OCI-LY1 (cell line): ENCODE measurements at regions not wholly inside any gene's neighbourhood (a gene's known extent, or its start where the extent isn't known, plus 50 kb on each side); places are given as distances from the start of the nearest gene placed in this dataset.

Experiments used
- H2AFZ ChIP-seq: fragments of 200-600 bp; sonication (generic), shearing (Covaris generic); 2 replicates; pipeline ENCODE4 v1.6.0; 2014; ENCODE audit warnings: antibody characterized with exemption, mild to moderate bottlenecking, low read length
- H3F3A ChIP-seq: fragments of 200-600 bp; sonication (generic), shearing (Covaris generic); 2 replicates; pipeline ENCODE4 v1.6.0; 2014; ENCODE audit warnings: mild to moderate bottlenecking, antibody characterized with exemption, low read length, moderate library complexity; ENCODE audit not compliant: insufficient read depth
- H3K27ac ChIP-seq: fragments of 200-600 bp; sonication (generic); 2 replicates; pipeline ENCODE4 v1.5.1; 2014; ENCODE audit warnings: low read length, mixed run types, mild to moderate bottlenecking, low read depth; ENCODE audit not compliant: poor library complexity, severe bottlenecking
- H3K27me3 ChIP-seq: fragments of 200-600 bp; sonication (generic); 2 replicates; pipeline ENCODE4 v1.6.0; 2014; ENCODE audit warnings: antibody characterized with exemption, mild to moderate bottlenecking, low read length, moderate library complexity; ENCODE audit not compliant: insufficient read depth
- H3K36me3 ChIP-seq: fragments of 200-600 bp; sonication (generic); 2 replicates; pipeline ENCODE4 v1.6.1; 2014; ENCODE audit warnings: mild to moderate bottlenecking, antibody characterized with exemption, low read length, moderate library complexity, mixed read lengths; ENCODE audit not compliant: insufficient read depth
- H3K4me1 ChIP-seq: fragments of 200-600 bp; sonication (generic); 2 replicates; pipeline ENCODE4 v1.5.1; 2014; ENCODE audit warnings: mild to moderate bottlenecking, low read length, moderate library complexity; ENCODE audit not compliant: insufficient read depth, severe bottlenecking
- H3K4me2 ChIP-seq: fragments of 200-600 bp; sonication (generic), shearing (Covaris generic); 2 replicates; pipeline ENCODE4 v1.6.1; 2014; ENCODE audit warnings: low read length
- H3K4me3 ChIP-seq: fragments of 200-600 bp; sonication (generic); 2 replicates; pipeline ENCODE4 v1.5.1; 2014; ENCODE audit warnings: low read length, low read depth, mild to moderate bottlenecking, mixed read lengths; ENCODE audit not compliant: poor library complexity, severe bottlenecking
- H3K79me2 ChIP-seq: fragments of 200-600 bp; shearing (Covaris generic); 2 replicates; pipeline ENCODE4 v1.6.1; 2016; ENCODE audit warnings: mixed run types, low read length, mixed read lengths; ENCODE audit not compliant: insufficient read depth
- H3K9ac ChIP-seq: fragments of 200-600 bp; sonication (generic), shearing (Covaris generic); 2 replicates; pipeline ENCODE4 v1.6.1; 2014; ENCODE audit warnings: mild to moderate bottlenecking, low read length, mixed read lengths
- H3K9me2 ChIP-seq: fragments of 200-600 bp; sonication (generic), shearing (Covaris generic); 2 replicates; pipeline ENCODE4 v1.6.1; 2014; ENCODE audit warnings: low read depth, mild to moderate bottlenecking, low read length, mixed read lengths
- H3K9me3 ChIP-seq: fragments of 200-600 bp; shearing (Covaris generic); 2 replicates; pipeline ENCODE4 v1.6.1; 2014; ENCODE audit warnings: low read length, mixed read lengths
- H4K20me1 ChIP-seq: fragments of 200-600 bp; sonication (generic), shearing (Covaris generic); 2 replicates; pipeline ENCODE4 v1.6.0; 2016; ENCODE audit warnings: mild to moderate bottlenecking, low read length; ENCODE audit not compliant: insufficient read depth
- EZH2 ChIP-seq: fragments of 200-600 bp; sonication (generic), shearing (Covaris generic); IDR thresholded peaks from 2 replicates; pipeline ENCODE4 v1.8.0; 2017; ENCODE audit warnings: borderline replicate concordance, mixed run types, mild to moderate bottlenecking, antibody characterized with exemption, low read length, moderate library complexity, mixed read lengths
- TF ChIP-seq, protein P1 (sequence below): fragments of 200-600 bp; sonication (generic), shearing (Covaris generic); IDR thresholded peaks from 2 replicates; pipeline ENCODE4 v1.5.1; 2017; ENCODE audit warnings: mild to moderate bottlenecking, antibody characterized with exemption, low read length, moderate library complexity, mixed read lengths

DNA sequence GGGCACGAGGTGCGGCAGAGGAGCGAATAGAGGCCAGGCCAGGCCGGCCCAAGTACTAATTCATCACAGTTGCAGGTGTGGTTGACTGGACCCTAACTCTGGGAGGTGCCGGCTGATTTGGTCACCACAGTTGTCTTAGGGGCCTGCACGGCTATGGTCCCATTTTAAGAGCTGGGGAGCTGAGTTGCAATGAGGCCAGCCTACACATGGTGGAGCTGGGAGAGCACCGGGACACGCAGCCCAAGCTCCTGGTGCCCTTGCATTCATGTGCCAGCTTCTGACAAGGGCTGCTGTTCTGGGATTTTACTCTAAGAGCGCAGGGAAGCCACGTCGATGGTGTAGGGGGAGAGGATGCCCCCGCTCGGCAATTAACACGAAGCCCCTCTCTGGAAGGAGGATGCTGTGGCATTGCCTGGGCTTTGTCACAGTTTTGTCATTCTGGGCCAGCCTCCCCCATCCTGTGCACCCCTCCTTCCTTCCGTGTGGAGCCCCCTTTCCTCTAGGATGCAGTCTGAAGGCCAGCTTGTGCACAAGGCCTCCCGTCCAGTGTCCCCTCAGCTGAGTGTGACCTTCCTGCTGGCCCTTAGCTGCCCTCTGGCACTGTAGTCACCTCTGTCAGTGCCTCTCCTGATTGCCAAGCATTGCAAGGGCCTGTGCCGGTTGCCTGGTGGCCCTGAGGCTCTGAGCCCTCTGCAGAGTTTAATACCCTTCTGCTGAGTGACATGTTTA is 109.4 kb upstream of the C1QTNF9B start:
- H3K9me2 ChIP-seq, result no peaks in the 10 kb centered on the region
- H3K27ac ChIP-seq, result no peak overlapping the region
- H3K36me3 ChIP-seq, result no peaks in the 10 kb centered on the region

DNA sequence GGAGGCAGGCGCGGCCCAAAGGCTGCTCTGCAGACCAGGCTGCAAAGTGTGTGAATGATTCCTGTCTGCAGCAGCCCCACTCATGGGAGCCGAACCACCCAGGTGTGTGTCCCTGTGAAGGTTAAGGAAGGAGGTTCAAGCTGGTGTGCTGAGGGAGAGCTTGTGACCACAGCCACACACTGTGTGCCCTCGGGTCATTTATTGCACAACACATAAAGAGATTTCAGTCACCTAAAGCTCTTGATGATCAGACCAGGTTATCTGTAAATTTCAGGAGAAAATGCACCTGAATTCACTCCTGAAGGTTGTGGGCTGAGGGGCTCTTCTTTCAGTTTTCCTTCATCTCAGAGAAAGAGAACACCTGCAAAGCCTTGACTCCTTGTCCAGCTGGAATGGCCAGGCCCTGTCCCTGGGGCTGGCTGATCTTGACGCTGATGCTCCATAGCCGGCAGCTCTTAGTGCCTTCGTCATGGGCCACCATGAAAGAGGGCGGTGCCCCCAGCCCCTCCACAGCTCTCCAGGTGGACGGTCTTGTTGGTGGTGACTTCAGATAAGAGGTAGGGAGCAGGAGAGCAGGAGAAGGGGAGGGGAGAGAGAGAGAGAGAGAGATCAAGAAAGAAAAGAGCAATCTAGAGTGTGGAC is 110.8 kb upstream of the C1QTNF9B start:
- Histone ChIP-seq H2AFZ (no peak overlapping the region), H4K20me1 (no peaks in the 10 kb centered on the region), H3K4me1 (no peaks in the 10 kb centered on the region), H3K9me2 (no peaks in the 10 kb centered on the region), H3K9me3 (no peaks in the 10 kb centered on the region), H3K27ac (no peak overlapping the region), H3K9ac (no peak overlapping the region), H3K27me3 (no peaks in the 10 kb centered on the region), H3K36me3 (no peaks in the 10 kb centered on the region), H3K4me3 (no peak overlapping the region), H3K4me2 (no peak overlapping the region), H3K79me2 (no peaks in the 10 kb centered on the region), H3F3A (no peaks in the 10 kb centered on the region)
- no peak for TF ChIP-seq EZH2
- TF ChIP-seq, protein P1, sequence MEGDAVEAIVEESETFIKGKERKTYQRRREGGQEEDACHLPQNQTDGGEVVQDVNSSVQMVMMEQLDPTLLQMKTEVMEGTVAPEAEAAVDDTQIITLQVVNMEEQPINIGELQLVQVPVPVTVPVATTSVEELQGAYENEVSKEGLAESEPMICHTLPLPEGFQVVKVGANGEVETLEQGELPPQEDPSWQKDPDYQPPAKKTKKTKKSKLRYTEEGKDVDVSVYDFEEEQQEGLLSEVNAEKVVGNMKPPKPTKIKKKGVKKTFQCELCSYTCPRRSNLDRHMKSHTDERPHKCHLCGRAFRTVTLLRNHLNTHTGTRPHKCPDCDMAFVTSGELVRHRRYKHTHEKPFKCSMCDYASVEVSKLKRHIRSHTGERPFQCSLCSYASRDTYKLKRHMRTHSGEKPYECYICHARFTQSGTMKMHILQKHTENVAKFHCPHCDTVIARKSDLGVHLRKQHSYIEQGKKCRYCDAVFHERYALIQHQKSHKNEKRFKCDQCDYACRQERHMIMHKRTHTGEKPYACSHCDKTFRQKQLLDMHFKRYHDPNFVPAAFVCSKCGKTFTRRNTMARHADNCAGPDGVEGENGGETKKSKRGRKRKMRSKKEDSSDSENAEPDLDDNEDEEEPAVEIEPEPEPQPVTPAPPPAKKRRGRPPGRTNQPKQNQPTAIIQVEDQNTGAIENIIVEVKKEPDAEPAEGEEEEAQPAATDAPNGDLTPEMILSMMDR, result no peak

More for the DNA sequence above, 109.4 kb upstream of the C1QTNF9B start:
- Histone ChIP-seq H2AFZ (no peak overlapping the region), H3K27me3 (no peaks in the 10 kb centered on the region), H3K9ac (no peak overlapping the region), H3F3A (no peaks in the 10 kb centered on the region), H3K4me1 (no peaks in the 10 kb centered on the region), H3K9me3 (no peaks in the 10 kb centered on the region), H3K4me3 (no peak overlapping the region), H3K4me2 (no peak overlapping the region), H4K20me1 (no peaks in the 10 kb centered on the region), H3K79me2 (no peaks in the 10 kb centered on the region)
- TF ChIP-seq EZH2, result no peak
- TF ChIP-seq, protein P1, result no peak

DNA sequence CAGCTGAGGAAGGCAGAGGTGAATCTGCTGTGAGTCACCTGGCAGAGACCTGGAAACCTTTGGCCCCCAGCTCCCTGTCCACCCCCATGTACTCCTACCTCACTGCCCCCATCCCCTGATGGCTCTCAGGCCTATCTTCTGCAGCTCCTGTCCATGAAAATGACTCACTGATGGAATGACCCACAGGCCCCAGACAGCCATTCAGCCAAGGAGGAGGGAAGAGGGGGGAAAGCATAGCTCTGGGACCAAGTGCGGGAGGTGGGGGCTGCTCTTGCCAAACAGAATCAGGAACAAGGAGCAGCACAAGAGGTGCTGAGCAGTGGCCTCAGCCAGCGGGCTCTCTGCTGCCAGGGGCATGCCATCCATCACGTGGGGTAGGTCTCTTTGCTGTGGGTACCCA is 111.4 kb upstream of the C1QTNF9B start:
- Histone ChIP-seq H3K9ac (no peak overlapping the region), H3K4me2 (no peak overlapping the region), H4K20me1 (no peaks in the 10 kb centered on the region), H3K79me2 (no peaks in the 10 kb centered on the region), H2AFZ (no peak overlapping the region), H3K9me3 (no peaks in the 10 kb centered on the region), H3K27ac (no peak overlapping the region), H3K4me3 (no peak overlapping the region), H3K36me3 (no peaks in the 10 kb centered on the region), H3K4me1 (no peaks in the 10 kb centered on the region), H3K27me3 (no peaks in the 10 kb centered on the region), H3K9me2 (no peaks in the 10 kb centered on the region), H3F3A (no peaks in the 10 kb centered on the region)
- TF ChIP-seq, protein P1, result no peak
- TF ChIP-seq EZH2, result no peak
